Ishikawa (cell line): ENCODE measurements at regions not wholly inside any gene's neighbourhood (a gene's known extent, or its start where the extent isn't known, plus 50 kb on each side); places are given as distances from the start of the nearest gene placed in this dataset.

ENCODE experiments used
- CEBPB ChIP-seq: IDR thresholded peaks from 2 replicates; pipeline ENCODE4 v1.6.1; 2012
- CREB1 ChIP-seq: IDR thresholded peaks from 2 replicates; pipeline ENCODE4 v1.6.1; 2012; ENCODE audit warnings: low read depth
- EGR1 ChIP-seq: IDR thresholded peaks from 2 replicates; pipeline ENCODE4 v1.6.1; 2012
- EP300 ChIP-seq: IDR thresholded peaks from 2 replicates; pipeline ENCODE4 v1.6.1; 2012; ENCODE audit warnings: borderline replicate concordance
- FOXM1 ChIP-seq: IDR thresholded peaks from 2 replicates; pipeline ENCODE4 v1.6.1; 2012; ENCODE audit warnings: low read depth, borderline replicate concordance
- MAX ChIP-seq: IDR thresholded peaks from 2 replicates; pipeline ENCODE4 v1.6.1; 2012
- NFIC ChIP-seq: IDR thresholded peaks from 2 replicates; pipeline ENCODE4 v1.6.1; 2012
- RAD21 ChIP-seq: IDR thresholded peaks from 2 replicates; pipeline ENCODE4 v1.6.1; 2012; ENCODE audit warnings: low read depth
- REST ChIP-seq: IDR thresholded peaks from 2 replicates; pipeline ENCODE4 v1.6.1; 2012; ENCODE audit warnings: low read depth, mild to moderate bottlenecking
- TAF1 ChIP-seq: IDR thresholded peaks from 2 replicates; pipeline ENCODE4 v1.6.1; 2012; ENCODE audit warnings: low read depth, mild to moderate bottlenecking
- TCF12 ChIP-seq: IDR thresholded peaks from 2 replicates; pipeline ENCODE4 v1.6.1; 2012; ENCODE audit warnings: low read depth
- TEAD4 ChIP-seq: IDR thresholded peaks from 2 replicates; pipeline ENCODE4 v1.6.1; 2012
- USF1 ChIP-seq: IDR thresholded peaks from 2 replicates; pipeline ENCODE4 v1.6.1; 2012
- YY1 ChIP-seq: IDR thresholded peaks from 2 replicates; pipeline ENCODE4 v1.6.1; 2012; ENCODE audit warnings: low read depth
- ZBTB7A ChIP-seq: IDR thresholded peaks from 2 replicates; pipeline ENCODE4 v1.6.1; 2012; ENCODE audit warnings: low read depth

- no peak for TF ChIP-seq TAF1
- no peak for TF ChIP-seq MAX
- no peak for TF ChIP-seq TEAD4
- TF ChIP-seq TCF12: no peak
- TF ChIP-seq ZBTB7A: no peak
- TF ChIP-seq YY1: no peak
- no peak for TF ChIP-seq FOXM1
- no peak for TF ChIP-seq EP300
- TF ChIP-seq USF1: no peak
- no peak for TF ChIP-seq RAD21
- TF ChIP-seq REST: no peak
- TF ChIP-seq CREB1: no peak
- TF ChIP-seq CEBPB: no peak
- TF ChIP-seq EGR1: no peak
- TF ChIP-seq NFIC: no peak
Observed at GRCh38 chr7:116083796-116084195, 53.2 kb upstream of the TFEC start.

GRCh38 chr7:116086547-116087045 is 56.0 kb upstream of the TFEC start:
- TF ChIP-seq CREB1 (no peak), EP300 (no peak), REST (no peak), TEAD4 (no peak), CEBPB (no peak), MAX (no peak), ZBTB7A (no peak), NFIC (no peak), TCF12 (no peak)

GRCh38 chr7:116087291-116087690 is 56.7 kb upstream of the TFEC start:
- TF ChIP-seq ZBTB7A (no peak), EP300 (no peak), NFIC (no peak), YY1 (no peak), CREB1 (no peak), CEBPB (no peak), FOXM1 (no peak), RAD21 (no peak), TEAD4 (no peak), TAF1 (no peak)

- no peak for TF ChIP-seq TAF1
- TF ChIP-seq FOXM1: no peak
- TF ChIP-seq TCF12: no peak
- no peak for TF ChIP-seq EGR1
- no peak for TF ChIP-seq REST
- no peak for TF ChIP-seq RAD21
- TF ChIP-seq NFIC: no peak
- TF ChIP-seq TEAD4: no peak
Observed at GRCh38 chr7:116087984-116088383, 57.4 kb upstream of the TFEC start.

GRCh38 chr7:116089293-116089692 is 58.7 kb upstream of the TFEC start:
- TF ChIP-seq TAF1 (no peak), REST (no peak), EP300 (no peak), TCF12 (no peak)
